ENCODE measurements at regions not wholly inside any gene's neighbourhood (a gene's known extent, or its start where the extent isn't known, plus 50 kb on each side); places are given as distances from the start of the nearest gene placed in this dataset.

DNA sequence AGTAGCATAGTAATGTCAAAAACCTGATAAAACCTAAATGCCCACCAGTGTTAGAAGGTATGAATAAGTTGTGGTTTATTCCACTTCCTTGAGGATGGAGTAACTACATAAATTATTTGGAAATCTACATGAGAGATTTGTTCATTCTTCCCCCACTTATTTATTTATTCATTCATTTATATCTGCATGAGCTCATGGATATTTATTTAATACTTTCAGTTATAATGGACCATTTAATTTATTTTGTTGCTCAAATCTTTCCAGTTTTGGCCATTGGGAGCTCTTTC lies 223.8 kb upstream of the S1PR3 start:
- CTCF ChIA-PET (ENCODE audit: unreplicated experiment): no interaction called here
- POLR2A ChIA-PET: no interaction called here
- Histone ChIP-seq H3K79me2 (ENCODE audit: insufficient read depth, low read depth, low read length) (no peaks in the 10 kb centered on the region), H3K4me2 (ENCODE audit: low read length) (no peak overlapping the region), H3K9me3 (ENCODE audit: low read length) (no peaks in the 10 kb centered on the region), H4K20me1 (ENCODE audit: insufficient read depth, low read length) (no peaks in the 10 kb centered on the region), H3K36me3 (ENCODE audit: insufficient read depth, low read length) (no peaks in the 10 kb centered on the region), H3K27ac (ENCODE audit: low read depth, low read length, poor library complexity, severe bottlenecking) (no peak overlapping the region), H2AFZ (ENCODE audit: low read length) (no peak overlapping the region), H3K4me3 (ENCODE audit: low read depth, low read length, poor library complexity, severe bottlenecking) (no peak overlapping the region), H3K4me1 (ENCODE audit: insufficient read depth, low read length, poor library complexity, severe bottlenecking) (no peaks in the 10 kb centered on the region), H3K9me2 (ENCODE audit: insufficient read depth, low read length) (no peaks in the 10 kb centered on the region)
- TF ChIP-seq, protein P1, sequence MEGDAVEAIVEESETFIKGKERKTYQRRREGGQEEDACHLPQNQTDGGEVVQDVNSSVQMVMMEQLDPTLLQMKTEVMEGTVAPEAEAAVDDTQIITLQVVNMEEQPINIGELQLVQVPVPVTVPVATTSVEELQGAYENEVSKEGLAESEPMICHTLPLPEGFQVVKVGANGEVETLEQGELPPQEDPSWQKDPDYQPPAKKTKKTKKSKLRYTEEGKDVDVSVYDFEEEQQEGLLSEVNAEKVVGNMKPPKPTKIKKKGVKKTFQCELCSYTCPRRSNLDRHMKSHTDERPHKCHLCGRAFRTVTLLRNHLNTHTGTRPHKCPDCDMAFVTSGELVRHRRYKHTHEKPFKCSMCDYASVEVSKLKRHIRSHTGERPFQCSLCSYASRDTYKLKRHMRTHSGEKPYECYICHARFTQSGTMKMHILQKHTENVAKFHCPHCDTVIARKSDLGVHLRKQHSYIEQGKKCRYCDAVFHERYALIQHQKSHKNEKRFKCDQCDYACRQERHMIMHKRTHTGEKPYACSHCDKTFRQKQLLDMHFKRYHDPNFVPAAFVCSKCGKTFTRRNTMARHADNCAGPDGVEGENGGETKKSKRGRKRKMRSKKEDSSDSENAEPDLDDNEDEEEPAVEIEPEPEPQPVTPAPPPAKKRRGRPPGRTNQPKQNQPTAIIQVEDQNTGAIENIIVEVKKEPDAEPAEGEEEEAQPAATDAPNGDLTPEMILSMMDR (conservative IDR thresholded peaks at IDR 0.05; ENCODE audit: low read length): no peak
- TF ChIP-seq EZH2phosphoT487 (IDR thresholded peaks at IDR 0.05; ENCODE audit: borderline replicate concordance, low read depth, low read length): no peak
- DNase-seq (ENCODE audit: low spot score): no peak
- BruUV-seq (replicated peaks): no TSS peak
- intact Hi-C loops (cut with micrococcal nuclease; ENCODE audit: unreplicated experiment): no loop called here

DNA sequence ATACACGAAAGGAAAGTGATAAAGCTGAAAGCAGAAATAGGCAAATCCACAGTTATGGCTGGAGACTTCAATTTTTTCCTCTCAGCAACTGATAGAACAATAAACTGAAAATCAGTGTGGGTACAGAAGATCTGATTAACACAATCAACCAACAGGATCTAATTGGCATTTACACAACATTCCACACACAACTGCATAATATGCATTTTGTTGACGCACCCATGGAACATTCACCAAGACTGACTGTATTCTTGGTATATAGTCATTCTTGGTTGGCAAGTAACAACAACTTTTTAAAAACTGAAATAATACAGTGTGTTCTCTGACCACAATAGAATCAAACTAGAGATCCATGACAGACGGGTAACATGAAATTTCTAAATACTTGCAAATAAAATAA lies 218.7 kb upstream of the S1PR3 start:
- no TSS peak for BruUV-seq (replicated peaks)
- no peaks in the 10 kb centered on the region for H4K20me1 ChIP-seq (ENCODE audit: insufficient read depth, low read length)
- H3K27ac ChIP-seq (ENCODE audit: low read depth, low read length, poor library complexity, severe bottlenecking): no peak overlapping the region
- no peak overlapping the region for H2AFZ ChIP-seq (ENCODE audit: low read length)
- H3K4me1 ChIP-seq (ENCODE audit: insufficient read depth, low read length, poor library complexity, severe bottlenecking): peaks cover 10% of the 10 kb centered on the region
- POLR2A ChIA-PET: no interaction called here
- H3K4me2 ChIP-seq (ENCODE audit: low read length): no peak overlapping the region
- H3K36me3 ChIP-seq (ENCODE audit: insufficient read depth, low read length): no peaks in the 10 kb centered on the region
- no peaks in the 10 kb centered on the region for H3K9me3 ChIP-seq (ENCODE audit: low read length)
- DNase-seq (ENCODE audit: low spot score): no peak
- CTCF ChIA-PET (ENCODE audit: unreplicated experiment): no interaction called here
- intact Hi-C loops (cut with micrococcal nuclease; ENCODE audit: unreplicated experiment): no loop called here
- TF ChIP-seq, protein P1 (conservative IDR thresholded peaks at IDR 0.05; ENCODE audit: low read length): no peak
- H3K4me3 ChIP-seq (ENCODE audit: low read depth, low read length, poor library complexity, severe bottlenecking): no peak overlapping the region
- H3K9me2 ChIP-seq (ENCODE audit: insufficient read depth, low read length): no peaks in the 10 kb centered on the region
- H3K79me2 ChIP-seq (ENCODE audit: insufficient read depth, low read depth, low read length): no peaks in the 10 kb centered on the region

DNA sequence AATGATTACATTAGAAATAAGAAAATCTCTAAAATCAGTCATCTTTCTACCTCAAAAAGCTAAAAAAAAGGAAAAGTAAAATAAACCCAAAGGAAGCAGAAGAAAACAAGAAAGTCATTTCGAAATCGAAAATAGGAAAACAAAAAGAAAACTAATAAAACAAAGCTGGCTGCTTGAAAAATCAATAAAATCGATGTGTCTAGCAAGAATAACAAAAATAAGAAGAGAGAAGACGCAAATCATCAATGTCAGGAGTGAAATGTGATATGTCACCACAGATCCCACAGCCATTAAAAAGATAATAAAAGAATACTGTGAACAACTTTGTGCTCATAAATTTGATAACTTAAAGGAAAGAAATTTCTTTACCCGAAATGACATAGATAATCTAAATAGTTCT lies 218.1 kb upstream of the S1PR3 start:
- BruUV-seq (replicated peaks): no TSS peak
- POLR2A ChIA-PET: no interaction called here
- no peak for DNase-seq (ENCODE audit: low spot score)

More for the DNA sequence above, 218.1 kb upstream of the S1PR3 start:
- Histone ChIP-seq H3K79me2 (ENCODE audit: insufficient read depth, low read depth, low read length) (no peaks in the 10 kb centered on the region), H3K9me3 (ENCODE audit: low read length) (no peaks in the 10 kb centered on the region), H4K20me1 (ENCODE audit: insufficient read depth, low read length) (no peaks in the 10 kb centered on the region), H3K4me2 (ENCODE audit: low read length) (no peak overlapping the region), H3K4me1 (ENCODE audit: insufficient read depth, low read length, poor library complexity, severe bottlenecking) (peaks cover 16% of the 10 kb centered on the region), H2AFZ (ENCODE audit: low read length) (no peak overlapping the region), H3K4me3 (ENCODE audit: low read depth, low read length, poor library complexity, severe bottlenecking) (no peak overlapping the region), H3K9me2 (ENCODE audit: insufficient read depth, low read length) (no peaks in the 10 kb centered on the region), H3K36me3 (ENCODE audit: insufficient read depth, low read length) (no peaks in the 10 kb centered on the region), H3K27ac (ENCODE audit: low read depth, low read length, poor library complexity, severe bottlenecking) (no peak overlapping the region)
- no peak for TF ChIP-seq EZH2phosphoT487 (IDR thresholded peaks at IDR 0.05; ENCODE audit: borderline replicate concordance, low read depth, low read length)
- TF ChIP-seq, protein P1 (conservative IDR thresholded peaks at IDR 0.05; ENCODE audit: low read length): no peak
- CTCF ChIA-PET (ENCODE audit: unreplicated experiment): no interaction called here
- intact Hi-C loops (cut with micrococcal nuclease; ENCODE audit: unreplicated experiment): no loop called here

Measured in OCI-LY7 (cell line).